ENCODE measurements at regions not wholly inside any gene's neighbourhood (a gene's known extent, or its start where the extent isn't known, plus 50 kb on each side); places are given as distances from the start of the nearest gene placed in this dataset.

GRCh38 chr11:25159341-25159740, 662.5 kb downstream of the LUZP2 start:
- Histone ChIP-seq H3F3A (ENCODE audit: insufficient read depth) (no peaks in the 10 kb centered on the region), H3K9me3 (ENCODE audit: low read depth) (peaks cover 5% of the 10 kb centered on the region), H3K4me3 (no peak overlapping the region), H4K20me1 (ENCODE audit: insufficient read depth) (no peaks in the 10 kb centered on the region), H3K27me3 (replicated peaks; ENCODE audit: insufficient read depth) (no peaks in the 10 kb centered on the region), H3K9me2 (ENCODE audit: insufficient read depth) (no peaks in the 10 kb centered on the region; the same call in 1 of the 2 replicates), H3K9ac (no peak overlapping the region), H3K36me3 (ENCODE audit: low read depth) (no peaks in the 10 kb centered on the region), H3K4me2 (ENCODE audit: unreplicated experiment) (no peak overlapping the region), H3K4me1 (ENCODE audit: insufficient read depth) (no peaks in the 10 kb centered on the region), H3K27ac (no peak overlapping the region), H2AFZ (no peak overlapping the region), H3K79me2 (ENCODE audit: insufficient read depth) (no peaks in the 10 kb centered on the region)
- 31 to 38% methylated on average over 2 of the region's 2 CpGs for WGBS, 2 experiments (ENCODE audit: low coverage in 1 of 2, low lambda C conversion rate in 2 of 2, missing lambda C conversion rate in 2 of 2)
- TF ChIP-seq EZH2phosphoT487 (IDR thresholded peaks at IDR 0.05; ENCODE audit: insufficient read depth, low read depth) (no peak), EZH2 (IDR thresholded peaks at IDR 0.05; ENCODE audit: insufficient read depth, poor library complexity, severe bottlenecking) (no peak)
- no peak for DNase-seq
- in situ Hi-C loops (cut with MboI) = no loop called here

- no peak overlapping the region for H3K27ac ChIP-seq
- in situ Hi-C loops (cut with MboI) = no loop called here
- TF ChIP-seq EZH2phosphoT487 (IDR thresholded peaks at IDR 0.05; ENCODE audit: insufficient read depth, low read depth) (no peak), EZH2 (IDR thresholded peaks at IDR 0.05; ENCODE audit: insufficient read depth, poor library complexity, severe bottlenecking) (no peak)
- H3K79me2 ChIP-seq (ENCODE audit: insufficient read depth) = no peaks in the 10 kb centered on the region
- no peaks in the 10 kb centered on the region for H4K20me1 ChIP-seq (ENCODE audit: insufficient read depth)
- no peaks in the 10 kb centered on the region for H3K4me1 ChIP-seq (ENCODE audit: insufficient read depth)
- no peaks in the 10 kb centered on the region for H3F3A ChIP-seq (ENCODE audit: insufficient read depth)
- no peaks in the 10 kb centered on the region for H3K27me3 ChIP-seq (replicated peaks; ENCODE audit: insufficient read depth)
- H3K9me2 ChIP-seq (ENCODE audit: insufficient read depth) = no peaks in the 10 kb centered on the region; the same call in 1 of the 2 replicates
- H2AFZ ChIP-seq = no peak overlapping the region
- no peak overlapping the region for H3K9ac ChIP-seq
- no peak for DNase-seq
- no peak overlapping the region for H3K4me2 ChIP-seq (ENCODE audit: unreplicated experiment)
- H3K9me3 ChIP-seq (ENCODE audit: low read depth) = no peaks in the 10 kb centered on the region
- no peak overlapping the region for H3K4me3 ChIP-seq
- H3K36me3 ChIP-seq (ENCODE audit: low read depth) = no peaks in the 10 kb centered on the region
These were observed 666.6 kb downstream of the LUZP2 start for GRCh38 chr11:25163421-25163820.

DNA sequence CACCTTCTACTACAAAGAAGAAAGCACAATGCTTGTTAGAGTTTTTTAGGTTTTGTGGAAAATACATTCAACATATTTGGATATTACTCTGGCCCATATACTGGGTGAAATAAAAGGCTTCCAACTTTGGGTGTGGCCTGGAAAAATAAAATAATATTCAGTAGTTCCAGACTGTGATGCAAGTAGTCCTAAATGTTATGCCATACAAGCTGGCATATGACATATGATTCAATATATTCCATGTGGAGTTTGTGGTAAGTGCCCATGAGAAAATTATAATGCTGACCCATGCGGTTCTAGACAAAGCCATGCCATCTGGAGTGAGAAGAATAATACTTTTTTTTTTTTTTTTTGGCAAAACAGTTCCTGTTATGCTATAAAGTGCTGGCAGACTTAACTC, 683.3 kb downstream of the LUZP2 start:
- H3K27ac ChIP-seq = no peak overlapping the region
- H3K36me3 ChIP-seq (ENCODE audit: low read depth) = no peaks in the 10 kb centered on the region
- H3K9me2 ChIP-seq (ENCODE audit: insufficient read depth) = no peaks in the 10 kb centered on the region
- no peak overlapping the region for H3K4me2 ChIP-seq (ENCODE audit: unreplicated experiment)
- no peaks in the 10 kb centered on the region for H3K4me1 ChIP-seq (ENCODE audit: insufficient read depth)
- WGBS, 2 experiments (ENCODE audit: low coverage in 1 of 2, low lambda C conversion rate in 2 of 2, missing lambda C conversion rate in 2 of 2) = 0% methylated on average over 1 of the region's 1 CpG
- H3K79me2 ChIP-seq (ENCODE audit: insufficient read depth) = no peaks in the 10 kb centered on the region
- no peak for DNase-seq
- in situ Hi-C loops (cut with MboI) = no loop called here
- no peak overlapping the region for H3K4me3 ChIP-seq
- no peaks in the 10 kb centered on the region for H3F3A ChIP-seq (ENCODE audit: insufficient read depth)
- TF ChIP-seq EZH2phosphoT487 (IDR thresholded peaks at IDR 0.05; ENCODE audit: insufficient read depth, low read depth) (no peak), EZH2 (IDR thresholded peaks at IDR 0.05; ENCODE audit: insufficient read depth, poor library complexity, severe bottlenecking) (no peak)
- no peak overlapping the region for H2AFZ ChIP-seq
- no peaks in the 10 kb centered on the region for H3K9me3 ChIP-seq (ENCODE audit: low read depth)
- H3K27me3 ChIP-seq (replicated peaks; ENCODE audit: insufficient read depth) = no peaks in the 10 kb centered on the region
- H4K20me1 ChIP-seq (ENCODE audit: insufficient read depth) = no peaks in the 10 kb centered on the region
- no peak overlapping the region for H3K9ac ChIP-seq

DNA sequence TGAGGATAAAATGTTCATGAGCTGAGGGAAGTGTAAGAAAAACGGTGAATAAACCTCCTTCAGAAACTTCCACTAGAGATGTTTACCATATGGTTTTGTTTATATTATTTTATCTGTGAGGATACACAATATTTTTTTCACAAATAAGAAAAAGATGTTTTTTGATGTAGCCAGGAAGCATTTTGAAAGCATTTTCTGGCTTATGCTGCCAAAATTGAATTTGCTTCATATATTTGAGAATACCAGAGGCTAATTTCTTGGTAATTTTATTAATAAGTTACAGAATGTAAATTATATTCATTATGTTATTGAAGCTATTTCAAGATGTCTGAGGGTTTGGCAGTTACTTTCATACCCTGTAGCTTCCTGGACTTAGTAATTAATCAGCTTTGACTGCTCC, 686.6 kb downstream of the LUZP2 start:
- no peak overlapping the region for H3K9ac ChIP-seq
- H3K4me1 ChIP-seq (ENCODE audit: insufficient read depth) = no peaks in the 10 kb centered on the region
- in situ Hi-C loops (cut with MboI) = no loop called here
- no peak overlapping the region for H3K4me2 ChIP-seq (ENCODE audit: unreplicated experiment)
- TF ChIP-seq EZH2 (IDR thresholded peaks at IDR 0.05; ENCODE audit: insufficient read depth, poor library complexity, severe bottlenecking) (no peak), EZH2phosphoT487 (IDR thresholded peaks at IDR 0.05; ENCODE audit: insufficient read depth, low read depth) (no peak)
- H3K9me3 ChIP-seq (ENCODE audit: low read depth) = no peaks in the 10 kb centered on the region
- no peak overlapping the region for H3K4me3 ChIP-seq
- H2AFZ ChIP-seq = no peak overlapping the region
- no peaks in the 10 kb centered on the region for H4K20me1 ChIP-seq (ENCODE audit: insufficient read depth)
- H3F3A ChIP-seq (ENCODE audit: insufficient read depth) = no peaks in the 10 kb centered on the region
- H3K27ac ChIP-seq = no peak overlapping the region
- 2 to 6% methylated on average over 1 of the region's 1 CpG for WGBS, 2 experiments (ENCODE audit: low coverage in 1 of 2, low lambda C conversion rate in 2 of 2, missing lambda C conversion rate in 2 of 2)
- H3K27me3 ChIP-seq (replicated peaks; ENCODE audit: insufficient read depth) = no peaks in the 10 kb centered on the region
- DNase-seq = no peak
- H3K79me2 ChIP-seq (ENCODE audit: insufficient read depth) = no peaks in the 10 kb centered on the region
- no peaks in the 10 kb centered on the region for H3K9me2 ChIP-seq (ENCODE audit: insufficient read depth)
- no peaks in the 10 kb centered on the region for H3K36me3 ChIP-seq (ENCODE audit: low read depth)

- Histone ChIP-seq H3K27ac (no peak overlapping the region), H3K36me3 (ENCODE audit: low read depth) (no peaks in the 10 kb centered on the region), H3K4me3 (no peak overlapping the region), H3K79me2 (ENCODE audit: insufficient read depth) (no peaks in the 10 kb centered on the region), H3K9me2 (ENCODE audit: insufficient read depth) (no peaks in the 10 kb centered on the region), H3F3A (ENCODE audit: insufficient read depth) (no peaks in the 10 kb centered on the region), H2AFZ (no peak overlapping the region), H3K9me3 (ENCODE audit: low read depth) (peaks cover 3% of the 10 kb centered on the region), H3K4me1 (ENCODE audit: insufficient read depth) (no peaks in the 10 kb centered on the region), H4K20me1 (ENCODE audit: insufficient read depth) (no peaks in the 10 kb centered on the region), H3K27me3 (replicated peaks; ENCODE audit: insufficient read depth) (no peaks in the 10 kb centered on the region), H3K4me2 (ENCODE audit: unreplicated experiment) (no peak overlapping the region), H3K9ac (no peak overlapping the region)
- DNase-seq = no peak
- in situ Hi-C loops (cut with MboI) = no loop called here
- WGBS, 2 experiments (ENCODE audit: low coverage in 1 of 2, low lambda C conversion rate in 2 of 2, missing lambda C conversion rate in 2 of 2) = 30 to 34% methylated on average over 3 of the region's 3 CpGs
- TF ChIP-seq EZH2phosphoT487 (IDR thresholded peaks at IDR 0.05; ENCODE audit: insufficient read depth, low read depth) = no peak
These were observed 700.7 kb downstream of the LUZP2 start for GRCh38 chr11:25197515-25197914.

All from GM23248 (cell line).